GM23248 (cell line): ENCODE measurements at regions not wholly inside any gene's neighbourhood (a gene's known extent, or its start where the extent isn't known, plus 50 kb on each side); places are given as distances from the start of the nearest gene placed in this dataset.

ENCODE experiments used
- EZH2 ChIP-seq: fragments of 200-600 bp; sonication (generic); IDR thresholded peaks from 2 replicates; pipeline ENCODE4 v1.6.1; 2018; ENCODE audit warnings: antibody characterized with exemption, mild to moderate bottlenecking; ENCODE audit not compliant: insufficient read depth, poor library complexity, severe bottlenecking
- EZH2phosphoT487 ChIP-seq: fragments of 200-600 bp; sonication (generic); IDR thresholded peaks from 2 replicates; pipeline ENCODE4 v1.6.1; 2018; ENCODE audit warnings: antibody characterized with exemption, moderate library complexity, mild to moderate bottlenecking, low read depth; ENCODE audit not compliant: insufficient read depth

- TF ChIP-seq EZH2 (no peak), EZH2phosphoT487 (no peak)
Measured at GRCh38 chr4:117156806-117157205, 71.4 kb upstream of the TRAM1L1 start.
